ENCODE measurements at regions not wholly inside any gene's neighbourhood (a gene's known extent, or its start where the extent isn't known, plus 50 kb on each side); places are given as distances from the start of the nearest gene placed in this dataset.

- no peak for TF ChIP-seq CTCF (IDR thresholded peaks at IDR 0.05)
- TF ChIP-seq POLR2A (IDR thresholded peaks at IDR 0.05) = no peak
- no peak for TF ChIP-seq POLR2AphosphoS5 (IDR thresholded peaks at IDR 0.05)
- no peak for TF ChIP-seq EP300 (IDR thresholded peaks at IDR 0.05)
Measured at GRCh38 chr22:46052801-46053562, 76.0 kb upstream of the WNT7B start.
